IPS DF 6.9 (cell line): ENCODE measurements at regions not wholly inside any gene's neighbourhood (a gene's known extent, or its start where the extent isn't known, plus 50 kb on each side); places are given as distances from the start of the nearest gene placed in this dataset.

Experiments
- DNase-seq: peaks from one replicate; pipeline ENCODE4 v3.0.0-alpha.2; 2013; ENCODE audit warnings: low read depth, low spot score
- H3K27ac ChIP-seq: one replicate; pipeline ENCODE4 v1.5.1; 2013; ENCODE audit warnings: low read length, control low read depth
- H3K27me3 ChIP-seq: 2 replicates; pipeline ENCODE4 v1.6.1; 2013; ENCODE audit warnings: mild to moderate bottlenecking, low read length; ENCODE audit not compliant: control insufficient read depth, insufficient read depth
- H3K36me3 ChIP-seq: 2 replicates; pipeline ENCODE4 v1.6.1; 2013; ENCODE audit warnings: low read length; ENCODE audit not compliant: control insufficient read depth, insufficient read depth
- H3K4me1 ChIP-seq: 2 replicates; pipeline ENCODE4 v1.6.1; 2013; ENCODE audit warnings: low read length; ENCODE audit not compliant: control insufficient read depth, insufficient read depth
- H3K4me3 ChIP-seq: 2 replicates; pipeline ENCODE4 v1.5.1; 2013; ENCODE audit warnings: mild to moderate bottlenecking, low read length
- H3K9me3 ChIP-seq: 2 replicates; pipeline ENCODE4 v1.6.1; 2013; ENCODE audit warnings: low read length, inconsistent platforms; ENCODE audit not compliant: control insufficient read depth, insufficient read depth
- WGBS: extraction: QIAGEN DNeasy Blood & Tissue Kit; methylation state at CpG from one replicate; pipeline ENCODE4 v1.1.7; 2013; ENCODE audit warnings: mixed read lengths, missing lambda C conversion rate; ENCODE audit not compliant: insufficient read length, insufficient coverage; 5-methylcytosine and 5-hydroxymethylcytosine counted together

GRCh38 chr13:107712145-107712860, 503.0 kb downstream of the LIG4 start:
- Histone ChIP-seq H3K27me3 (no peaks in the 10 kb centered on the region; the same call in 1 of the 2 replicates), H3K36me3 (no peaks in the 10 kb centered on the region), H3K27ac (no peak overlapping the region), H3K9me3 (no peaks in the 10 kb centered on the region), H3K4me3 (no peak overlapping the region), H3K4me1 (no peaks in the 10 kb centered on the region)
- no peak for DNase-seq
- no CpG with 5 or more reads among the region's 9 CpGs for WGBS

- DNase-seq = no peak
- no CpG with 5 or more reads among the region's 2 CpGs for WGBS
These were observed 525.2 kb downstream of the LIG4 start for GRCh38 chr13:107690181-107690580.

GRCh38 chr13:107685876-107686275, 529.5 kb downstream of the LIG4 start:
- H3K4me1 ChIP-seq = no peaks in the 10 kb centered on the region
- no peak for DNase-seq
- WGBS = no CpG with 5 or more reads among the region's 9 CpGs
- H3K27me3 ChIP-seq = no peaks in the 10 kb centered on the region
- H3K36me3 ChIP-seq = no peaks in the 10 kb centered on the region
- H3K9me3 ChIP-seq = no peaks in the 10 kb centered on the region
- no peak overlapping the region for H3K4me3 ChIP-seq
- no peak overlapping the region for H3K27ac ChIP-seq

More at GRCh38 chr13:107690181-107690580, 525.2 kb downstream of the LIG4 start:
- H3K4me1 ChIP-seq = no peaks in the 10 kb centered on the region
- H3K27ac ChIP-seq = no peak overlapping the region
- H3K9me3 ChIP-seq = no peaks in the 10 kb centered on the region
- H3K36me3 ChIP-seq = no peaks in the 10 kb centered on the region
- no peaks in the 10 kb centered on the region for H3K27me3 ChIP-seq
- no peak overlapping the region for H3K4me3 ChIP-seq

GRCh38 chr13:107681600-107681999, 533.7 kb downstream of the LIG4 start:
- no peaks in the 10 kb centered on the region for H3K4me1 ChIP-seq
- WGBS = no CpG with 5 or more reads among the region's 10 CpGs
- DNase-seq = no peak
- H3K27ac ChIP-seq = no peak overlapping the region
- no peaks in the 10 kb centered on the region for H3K9me3 ChIP-seq
- no peaks in the 10 kb centered on the region for H3K36me3 ChIP-seq
- H3K4me3 ChIP-seq = no peak overlapping the region
- no peaks in the 10 kb centered on the region for H3K27me3 ChIP-seq

- H3K36me3 ChIP-seq = no peaks in the 10 kb centered on the region
- H3K27ac ChIP-seq = no peak overlapping the region
- no peak for DNase-seq
- H3K9me3 ChIP-seq = no peaks in the 10 kb centered on the region
- no peak overlapping the region for H3K4me3 ChIP-seq
- no peaks in the 10 kb centered on the region for H3K27me3 ChIP-seq
- H3K4me1 ChIP-seq = no peaks in the 10 kb centered on the region
- 100% methylated on average over 1 of the region's 7 CpGs for WGBS
These were observed 535.2 kb downstream of the LIG4 start for GRCh38 chr13:107680115-107680514.

GRCh38 chr13:107678075-107678689, 537.2 kb downstream of the LIG4 start:
- Histone ChIP-seq H3K4me3 (no peak overlapping the region), H3K27me3 (no peaks in the 10 kb centered on the region), H3K4me1 (no peaks in the 10 kb centered on the region), H3K27ac (no peak overlapping the region), H3K36me3 (no peaks in the 10 kb centered on the region), H3K9me3 (no peaks in the 10 kb centered on the region)
- no peak for DNase-seq
- no CpG with 5 or more reads among the region's 11 CpGs for WGBS

- Histone ChIP-seq H3K4me1 (no peaks in the 10 kb centered on the region), H3K9me3 (no peaks in the 10 kb centered on the region), H3K27ac (no peak overlapping the region), H3K27me3 (no peaks in the 10 kb centered on the region), H3K36me3 (no peaks in the 10 kb centered on the region), H3K4me3 (no peak overlapping the region)
- no CpG with 5 or more reads among the region's 2 CpGs for WGBS
- no peak for DNase-seq
These were observed 539.3 kb downstream of the LIG4 start for GRCh38 chr13:107675847-107676550.

- Histone ChIP-seq H3K4me1 (no peaks in the 10 kb centered on the region), H3K27ac (no peak overlapping the region), H3K36me3 (no peaks in the 10 kb centered on the region), H3K27me3 (no peaks in the 10 kb centered on the region), H3K9me3 (no peaks in the 10 kb centered on the region), H3K4me3 (no peak overlapping the region)
- no CpG with 5 or more reads among the region's 8 CpGs for WGBS
- DNase-seq = no peak
These were observed 545.8 kb downstream of the LIG4 start for GRCh38 chr13:107669391-107669993.

- Histone ChIP-seq H3K4me3 (no peak overlapping the region), H3K27ac (no peak overlapping the region), H3K9me3 (no peaks in the 10 kb centered on the region), H3K36me3 (no peaks in the 10 kb centered on the region), H3K4me1 (no peaks in the 10 kb centered on the region), H3K27me3 (no peaks in the 10 kb centered on the region)
- DNase-seq = no peak
- no CpG with 5 or more reads among the region's 2 CpGs for WGBS
These were observed 549.3 kb downstream of the LIG4 start for GRCh38 chr13:107665926-107666458.

- peak; percentile 47 for DNase-seq
- no CpG with 5 or more reads among the region's 15 CpGs for WGBS
- Histone ChIP-seq H3K4me3 (no peak overlapping the region), H3K27ac (no peak overlapping the region), H3K27me3 (no peaks in the 10 kb centered on the region), H3K36me3 (no peaks in the 10 kb centered on the region), H3K9me3 (no peaks in the 10 kb centered on the region), H3K4me1 (no peaks in the 10 kb centered on the region)
These were observed 565.1 kb downstream of the LIG4 start for GRCh38 chr13:107650081-107650701.
